ENCODE measurements at regions not wholly inside any gene's neighbourhood (a gene's known extent, or its start where the extent isn't known, plus 50 kb on each side); places are given as distances from the start of the nearest gene placed in this dataset.
"Not testable (repeated sequence)": the region's sequence is repeated elsewhere in the genome, so short reads cannot be mapped to it uniquely, and the experiment has no call there.

DNA sequence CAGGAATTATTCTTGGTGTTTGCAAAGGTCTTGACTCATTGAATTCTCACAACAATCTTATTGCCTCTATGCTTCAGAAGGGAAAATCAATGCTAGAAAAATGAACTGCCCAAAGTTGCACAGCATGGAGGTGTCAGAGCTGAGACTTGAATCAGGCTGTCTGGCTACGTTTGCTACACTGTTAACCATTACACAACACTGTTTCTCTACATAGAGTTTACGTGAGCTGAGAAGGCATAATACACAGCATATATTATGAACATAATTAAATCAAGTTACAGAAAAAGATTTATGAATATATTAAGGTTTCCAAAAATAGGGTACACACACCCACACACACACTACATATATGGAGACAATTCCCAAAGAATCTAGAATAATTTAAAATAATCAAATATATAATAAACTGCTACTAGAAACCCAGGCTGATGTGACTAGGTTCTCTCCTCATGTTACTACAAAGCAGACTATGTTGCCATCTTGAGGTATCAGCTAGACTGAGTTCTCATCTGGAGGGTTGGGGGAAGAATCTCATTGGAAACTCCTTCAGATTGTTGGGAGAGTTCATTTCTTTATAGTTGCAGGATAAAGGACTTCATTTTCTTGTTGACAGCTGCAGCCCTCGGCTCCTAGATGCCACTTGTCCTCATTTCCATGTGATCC, 1270.5 kb downstream of the ARAP2 start:
- no peak for DNase-seq (ENCODE audit: low read depth in 3 of 3)

DNA sequence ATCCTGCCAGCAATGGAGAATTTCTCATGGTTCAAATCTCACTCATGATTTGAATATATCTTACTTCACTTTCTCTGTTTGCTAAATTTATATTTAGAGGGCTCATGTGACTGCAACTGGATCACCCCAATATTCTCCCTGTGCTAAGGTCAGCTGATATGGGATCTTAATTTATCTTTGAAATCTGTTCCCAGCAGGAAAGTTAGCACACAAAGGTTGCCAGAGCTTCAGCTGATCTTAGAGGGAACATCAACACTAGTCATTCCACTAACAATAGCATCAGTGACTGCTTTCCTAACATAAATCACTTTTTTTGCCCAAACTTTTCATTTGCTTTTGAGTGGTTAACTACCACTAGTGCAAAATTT, 1270.0 kb downstream of the ARAP2 start:
- no peak for DNase-seq (ENCODE audit: low read depth in 3 of 3)

DNA sequence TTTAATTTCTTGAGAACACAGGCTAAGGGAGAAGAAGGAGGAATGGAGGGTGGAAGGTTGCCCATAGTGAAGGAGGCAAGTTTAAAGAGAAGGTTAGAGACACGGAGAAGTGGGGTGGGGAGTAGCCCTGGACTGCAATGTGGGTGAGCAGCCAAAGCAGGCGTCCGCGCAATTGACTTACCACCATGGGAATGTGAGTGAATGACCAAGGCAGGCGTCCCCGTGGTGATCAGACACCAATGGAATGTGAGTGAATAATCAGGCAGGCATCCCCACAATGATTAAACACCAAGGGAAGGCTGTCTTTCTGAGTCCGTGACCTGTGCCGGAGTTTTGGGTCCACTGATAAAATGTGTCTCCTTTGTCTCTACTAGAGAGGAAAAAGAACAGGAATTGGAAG, 1223.1 kb downstream of the ARAP2 start:
- not testable (repeated sequence) for DNase-seq (ENCODE audit: low read depth in 3 of 3)

DNA sequence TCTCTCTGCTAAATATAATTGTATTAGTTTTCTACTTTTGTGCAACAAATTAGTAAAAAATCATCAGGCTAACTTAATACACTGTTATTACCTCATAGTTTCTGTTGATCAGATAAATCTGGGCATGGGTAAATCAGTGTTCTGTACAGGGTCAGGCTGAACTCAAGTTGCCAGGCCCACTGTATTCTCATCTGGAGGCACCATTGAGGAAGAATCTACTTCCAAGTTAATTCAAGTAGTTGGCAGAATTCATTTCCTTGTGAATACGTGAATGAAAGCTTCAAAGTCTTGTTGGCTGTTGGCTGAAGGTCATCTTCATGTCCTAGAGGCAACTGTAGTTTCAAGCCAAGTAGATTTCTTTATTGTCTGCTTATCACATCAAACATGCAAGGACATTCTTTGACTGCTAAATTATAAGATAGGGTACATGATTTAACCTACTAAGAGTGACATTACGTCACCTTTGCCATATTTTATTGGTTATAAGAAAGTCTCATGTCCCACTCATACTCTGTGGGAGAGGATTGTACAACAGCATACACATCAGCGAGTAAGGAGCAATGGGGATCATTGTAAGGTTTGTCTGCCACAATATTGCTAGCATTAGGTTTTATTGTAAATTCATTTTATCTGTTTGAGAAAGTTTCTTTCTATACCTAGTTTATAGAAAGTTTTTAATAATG, 1219.0 kb downstream of the ARAP2 start:
- DNase-seq (ENCODE audit: low read depth in 3 of 3), result no peak

DNA sequence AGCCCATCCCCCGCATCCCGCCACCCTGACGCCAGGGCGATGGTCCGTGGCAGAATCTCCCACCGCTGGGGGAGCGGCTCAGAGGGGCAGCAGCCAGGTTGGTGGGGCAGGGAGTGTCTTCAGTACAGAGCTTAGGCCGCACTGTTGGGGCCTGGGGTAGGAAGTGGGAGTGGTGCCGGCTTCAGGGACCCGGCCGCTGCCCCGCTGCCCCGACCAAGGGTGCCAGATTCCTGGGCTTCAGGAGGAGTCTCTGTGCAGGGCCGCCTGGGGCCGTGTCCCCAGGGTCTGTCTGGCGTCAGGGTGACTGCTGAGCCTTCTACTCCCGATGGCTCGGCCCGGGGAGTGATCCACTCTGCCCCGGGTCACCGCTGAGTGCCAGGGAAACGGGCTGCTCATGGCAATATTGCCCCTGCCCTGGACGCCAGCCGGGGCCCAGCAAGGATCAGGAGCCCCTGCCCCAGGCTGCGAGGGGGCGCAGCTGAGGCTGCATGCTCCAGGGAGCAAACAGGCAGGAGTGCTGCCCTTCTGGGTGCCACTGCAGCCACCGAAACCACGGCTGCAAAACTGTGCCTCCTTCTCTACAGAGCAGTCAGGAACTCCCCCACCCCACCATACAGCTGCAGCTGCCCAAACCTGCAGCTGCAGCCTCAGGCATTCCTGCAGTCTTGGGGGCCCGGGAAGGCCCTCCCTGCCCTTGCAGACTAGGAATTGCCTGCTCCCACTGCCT, 1206.1 kb downstream of the ARAP2 start:
- DNase-seq (ENCODE audit: low read depth in 3 of 3), result no peak

- DNase-seq (ENCODE audit: low read depth in 3 of 3), result no peak
Measured at GRCh38 chr4:35038845-35039244, 1205.5 kb downstream of the ARAP2 start.

DNA sequence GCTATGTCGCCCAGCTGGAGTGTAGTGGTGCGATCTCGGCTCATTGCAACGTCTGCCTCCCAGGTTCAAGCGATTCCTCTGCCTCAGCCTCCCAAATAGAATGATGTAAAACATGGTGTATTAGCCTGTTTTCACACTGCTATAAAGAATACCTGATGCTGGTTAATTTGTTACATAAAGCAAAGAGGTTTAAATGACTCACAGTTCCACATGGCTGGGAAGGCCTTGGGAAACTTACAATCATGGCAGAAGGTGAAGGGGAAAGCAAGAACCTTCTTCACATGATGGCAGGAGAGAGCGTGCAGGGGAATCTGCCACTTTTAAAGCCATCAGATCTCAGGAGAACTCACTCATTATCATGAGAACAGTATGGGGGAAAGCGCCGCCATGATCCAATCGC, 1191.8 kb downstream of the ARAP2 start:
- no peak for DNase-seq (ENCODE audit: low read depth in 3 of 3)

- DNase-seq (ENCODE audit: low read depth in 3 of 3), result no peak
Measured at GRCh38 chr4:35063031-35063570, 1181.2 kb downstream of the ARAP2 start.

DNA sequence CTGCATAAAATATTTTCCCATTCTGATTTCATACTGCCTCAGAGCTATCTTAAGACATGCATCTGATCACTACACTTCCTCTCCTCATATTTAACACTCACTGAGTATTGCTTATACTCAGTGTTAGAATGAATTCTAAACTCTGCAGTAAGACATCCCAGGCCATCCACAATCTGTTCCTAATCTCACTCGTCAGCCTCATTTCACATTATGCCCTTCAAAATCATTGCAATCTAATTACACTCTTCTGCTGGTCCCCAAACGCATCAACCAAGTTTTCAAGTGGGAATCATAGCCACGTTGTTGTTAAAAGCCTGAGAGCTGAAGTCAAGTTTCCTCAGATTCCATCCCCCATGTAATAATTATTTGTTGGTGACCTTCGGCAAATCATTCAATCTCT, 1177.9 kb downstream of the ARAP2 start:
- no peak for DNase-seq (ENCODE audit: low read depth in 3 of 3)

- no peak for DNase-seq (ENCODE audit: low read depth in 3 of 3)
Measured at GRCh38 chr4:35080799-35081198, 1163.5 kb downstream of the ARAP2 start.

GRCh38 chr4:35087218-35087617, 1157.1 kb downstream of the ARAP2 start:
- DNase-seq (ENCODE audit: low read depth in 3 of 3), result no peak

GRCh38 chr4:35100932-35101331, 1143.4 kb downstream of the ARAP2 start:
- DNase-seq (ENCODE audit: low read depth in 3 of 3), result no peak

- no peak for DNase-seq (ENCODE audit: low read depth in 3 of 3)
Measured at GRCh38 chr4:35102066-35102465, 1142.2 kb downstream of the ARAP2 start.

DNA sequence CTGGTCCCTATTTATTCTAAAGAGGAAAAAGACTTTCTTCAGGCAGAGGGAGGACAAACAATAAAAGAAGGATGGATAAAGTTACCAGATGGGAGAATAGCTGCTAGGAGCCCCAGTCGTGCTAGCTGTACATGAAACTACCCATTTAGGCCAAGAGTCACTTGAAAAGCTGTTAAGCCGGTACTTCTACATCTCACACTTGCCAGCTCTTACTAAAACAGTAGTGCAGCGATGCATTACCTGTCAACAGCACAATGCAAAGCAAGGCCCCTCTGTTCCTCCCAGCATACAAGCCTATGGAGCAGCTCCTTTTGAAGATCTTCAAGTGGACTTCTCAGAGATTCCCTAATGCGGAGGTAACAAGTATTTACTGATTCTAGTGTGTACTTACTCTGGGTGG, 1138.8 kb downstream of the ARAP2 start:
- DNase-seq (ENCODE audit: low read depth in 3 of 3), result no peak

DNA sequence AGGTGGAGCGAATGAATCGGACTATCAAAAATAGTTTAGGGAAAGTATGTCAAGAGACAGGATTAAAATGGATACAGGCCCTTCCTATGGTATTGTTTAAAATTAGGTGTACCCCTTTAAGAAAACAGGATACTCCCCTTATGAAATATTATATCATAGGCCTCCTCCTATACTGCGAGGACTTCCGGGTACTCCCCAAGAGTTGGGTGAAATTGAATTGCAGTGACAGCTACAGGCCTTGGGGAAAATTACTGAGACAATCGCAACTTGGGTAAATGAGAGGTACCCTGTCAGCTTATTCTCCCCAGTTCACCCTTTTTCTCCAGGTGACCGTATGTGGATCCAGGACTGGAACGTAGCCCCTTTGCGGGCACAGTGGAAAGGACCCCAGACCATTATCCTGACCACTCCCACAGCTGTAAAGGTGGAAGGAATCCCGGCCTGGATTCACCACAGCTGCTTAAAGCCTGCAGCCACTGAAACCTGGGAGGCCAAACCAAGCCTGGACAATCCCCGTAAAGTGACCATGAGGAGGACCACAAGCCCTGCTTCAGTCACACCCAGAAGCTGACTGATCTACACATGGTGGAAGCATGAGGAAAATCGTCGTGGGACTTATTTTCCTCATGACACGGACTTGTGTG, 1138.1 kb downstream of the ARAP2 start:
- no peak for DNase-seq (ENCODE audit: low read depth in 3 of 3)

- no peak for DNase-seq (ENCODE audit: low read depth in 3 of 3)
Measured at GRCh38 chr4:35124106-35124505, 1120.2 kb downstream of the ARAP2 start.

- no peak for DNase-seq (ENCODE audit: low read depth in 3 of 3)
Measured at GRCh38 chr4:35125995-35126712, 1118.2 kb downstream of the ARAP2 start.

DNA sequence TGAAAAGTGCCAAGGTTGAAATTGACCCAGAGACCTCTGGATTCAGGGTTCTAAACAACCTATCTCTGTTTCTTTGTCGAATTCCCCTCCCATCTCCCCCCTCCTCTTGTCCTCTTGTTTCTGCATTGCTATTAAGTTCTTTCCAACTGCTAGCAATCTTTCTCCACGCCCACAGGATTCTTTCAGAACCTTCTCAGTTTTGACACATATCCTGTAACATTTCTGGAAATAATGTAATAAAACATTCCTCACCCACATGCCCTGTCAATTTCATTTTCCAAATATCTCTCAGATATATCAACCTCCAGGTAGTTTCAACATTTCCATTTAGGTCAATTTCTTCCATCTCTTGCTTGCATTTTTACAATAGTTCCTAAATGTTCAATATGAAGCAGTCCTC, 1105.9 kb downstream of the ARAP2 start:
- DNase-seq (ENCODE audit: low read depth in 3 of 3), result no peak

GRCh38 chr4:35147761-35148160, 1096.6 kb downstream of the ARAP2 start:
- DNase-seq (ENCODE audit: low read depth in 3 of 3), result no peak

GRCh38 chr4:35151816-35152572, 1092.3 kb downstream of the ARAP2 start:
- no peak for DNase-seq (ENCODE audit: low read depth in 3 of 3)

DNA sequence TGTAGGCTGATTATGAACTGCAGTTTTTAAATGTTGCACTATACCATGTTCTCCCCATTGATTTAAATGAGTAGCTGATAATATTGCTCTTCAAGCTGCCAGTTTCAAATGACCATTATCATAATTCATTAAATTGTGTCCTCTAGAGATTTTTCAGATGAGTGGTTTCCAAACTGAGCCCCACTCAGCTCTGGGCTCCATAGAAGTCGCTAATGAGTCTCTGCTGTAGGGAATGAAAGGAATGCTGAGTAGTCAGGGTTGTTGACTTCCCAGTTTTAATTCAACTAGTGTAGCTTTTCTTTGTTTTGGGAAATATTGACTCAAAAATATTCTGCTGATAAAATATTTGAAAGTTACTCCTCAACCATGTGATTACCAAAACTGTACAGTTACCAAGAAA, 1081.1 kb downstream of the ARAP2 start:
- DNase-seq (ENCODE audit: low read depth in 3 of 3), result no peak

Data from stimulated activated CD4-positive, alpha-beta T cell treated with anti-CD3 and anti-CD28 coated beads, TNF-alpha, amount 100 ng/mL, for 24 hours (primary cell).